Adrenal gland (tissue), 5 donors: ENCODE measurements at regions not wholly inside any gene's neighbourhood (a gene's known extent, or its start where the extent isn't known, plus 50 kb on each side); places are given as distances from the start of the nearest gene placed in this dataset.

Experiments
- CTCF ChIP-seq, 6 experiments: fragments of 450-650 bp in 4 of 6; fragments of 200-600 bp in 2 of 6; sonication (generic) in 1 of 6; IDR thresholded peaks; 1 replicate in 5 of 6; 2 replicates in 1 of 6; pipeline versions ENCODE4 v1.5.1 to v1.8.0; 2016 to 2021; ENCODE audit warnings: antibody characterized with exemption in 6 of 6, mild to moderate bottlenecking in 2 of 6, moderate library complexity in 1 of 6
- POLR2A ChIP-seq, 2 donors: fragments of 450-650 bp; IDR thresholded peaks; one replicate each; pipeline ENCODE4 v1.6.1; 2017; ENCODE audit warnings: antibody characterized with exemption in 2 of 2, mild to moderate bottlenecking in 2 of 2, moderate library complexity in 1 of 2
- donor health status: DM: no; HTN: no; CAD: no.

- TF ChIP-seq CTCF (IDR thresholded peaks at IDR 0.05): no peak
- no peak for TF ChIP-seq POLR2A (IDR thresholded peaks at IDR 0.05)
Measured at GRCh38 chr2:194003911-194004310, 1653.1 kb upstream of the SLC39A10 start.
